SK-N-MC (cell line): ENCODE measurements at regions not wholly inside any gene's neighbourhood (a gene's known extent, or its start where the extent isn't known, plus 50 kb on each side); places are given as distances from the start of the nearest gene placed in this dataset.

Experiments used
- EZH2 ChIP-seq: fragments of 200-600 bp; sonication (generic); IDR thresholded peaks from one replicate; pipeline ENCODE4 v1.6.1; 2017; ENCODE audit warnings: antibody characterized with exemption
- FOXP2 ChIP-seq: optimal IDR thresholded peaks from 2 replicates; pipeline ENCODE3; 2011; ENCODE audit warnings: mild to moderate bottlenecking, moderate library complexity; ENCODE audit not compliant: insufficient read depth; ENCODE audit errors: extremely low read length, control extremely low read depth
- POLR2AphosphoS5 ChIP-seq: IDR thresholded peaks from 2 replicates; pipeline ENCODE4 v1.6.1; 2012; ENCODE audit warnings: mild to moderate bottlenecking, low read depth, low read length, borderline replicate concordance

DNA sequence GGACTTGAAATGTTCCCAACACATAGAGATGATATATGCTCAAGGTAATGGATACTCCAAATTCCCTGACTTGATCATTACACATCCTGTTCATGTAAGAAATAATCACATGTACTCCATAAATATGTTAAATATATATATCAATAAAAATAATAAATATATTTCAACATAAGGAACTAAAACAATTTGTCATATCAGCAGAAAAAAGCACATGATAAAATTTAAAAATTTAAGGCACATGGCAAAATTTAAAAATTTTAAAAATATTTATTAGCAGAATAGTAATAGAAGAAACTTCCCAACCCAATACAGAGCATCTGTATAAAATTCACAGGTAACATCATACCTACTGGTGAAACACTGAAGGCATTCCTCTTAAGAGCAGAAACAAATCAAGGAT is 109.6 kb upstream of the KYNU start:
- TF ChIP-seq POLR2AphosphoS5 (no peak), EZH2 (no peak), FOXP2 (no peak)
